DOHH2 (cell line): ENCODE measurements at regions not wholly inside any gene's neighbourhood (a gene's known extent, or its start where the extent isn't known, plus 50 kb on each side); places are given as distances from the start of the nearest gene placed in this dataset.

Source experiments
- H3F3A ChIP-seq: fragments of 200-600 bp; sonication (generic), shearing (Covaris generic); 2 replicates; pipeline ENCODE4 v1.6.0; 2016; ENCODE audit warnings: antibody characterized with exemption, mild to moderate bottlenecking; ENCODE audit not compliant: control insufficient read depth, insufficient read depth
- H3K27ac ChIP-seq: fragments of 200-600 bp; sonication (generic); 2 replicates; pipeline ENCODE4 v1.5.1; 2014; ENCODE audit warnings: low read depth, mild to moderate bottlenecking, low read length, moderate library complexity
- H3K27me3 ChIP-seq: fragments of 200-600 bp; sonication (generic); 2 replicates; pipeline ENCODE4 v1.6.1; 2014; ENCODE audit warnings: mild to moderate bottlenecking, low read length, mixed read lengths; ENCODE audit not compliant: control insufficient read depth
- H3K36me3 ChIP-seq: fragments of 200-600 bp; sonication (generic); 2 replicates; pipeline ENCODE4 v1.6.1; 2014; ENCODE audit warnings: mild to moderate bottlenecking, low read length, moderate library complexity, mixed read lengths; ENCODE audit not compliant: control insufficient read depth
- H3K4me1 ChIP-seq: fragments of 200-600 bp; sonication (generic); 2 replicates; pipeline ENCODE4 v1.6.1; 2014; ENCODE audit warnings: mild to moderate bottlenecking, low read length, mixed read lengths; ENCODE audit not compliant: control insufficient read depth
- H3K4me2 ChIP-seq: fragments of 200-600 bp; sonication (generic); 2 replicates; pipeline ENCODE4 v1.6.0; 2014; ENCODE audit warnings: mild to moderate bottlenecking, low read length, moderate library complexity
- H3K4me3 ChIP-seq: fragments of 200-600 bp; sonication (generic); 2 replicates; pipeline ENCODE4 v1.5.1; 2014; ENCODE audit warnings: mild to moderate bottlenecking, low read length, mixed read lengths
- H3K79me2 ChIP-seq: fragments of 200-600 bp; sonication (generic); 2 replicates; pipeline ENCODE4 v1.6.1; 2014; ENCODE audit warnings: mild to moderate bottlenecking, low read length, mixed read lengths; ENCODE audit not compliant: control insufficient read depth
- H3K9me2 ChIP-seq: fragments of 200-600 bp; sonication (generic); replicated peaks from 2 replicates; pipeline ENCODE4 v1.6.1; 2014; ENCODE audit warnings: mild to moderate bottlenecking, low read length, mixed read lengths; ENCODE audit not compliant: control insufficient read depth
- H3K9me3 ChIP-seq: fragments of 200-600 bp; sonication (generic); 2 replicates; pipeline ENCODE4 v1.6.1; 2014; ENCODE audit warnings: antibody characterized with exemption, low read length, mixed read lengths; ENCODE audit not compliant: control insufficient read depth, insufficient read depth
- H4K20me1 ChIP-seq: fragments of 200-600 bp; sonication (generic); 2 replicates; pipeline ENCODE4 v1.6.0; 2014; ENCODE audit warnings: low read depth, mild to moderate bottlenecking, antibody characterized with exemption, low read length, moderate library complexity; ENCODE audit not compliant: control insufficient read depth, insufficient read depth
- CTCF ChIP-seq: fragments of 200-600 bp; sonication (generic); IDR thresholded peaks from one replicate; pipeline ENCODE4 v1.5.1; 2014; ENCODE audit warnings: antibody characterized with exemption, mild to moderate bottlenecking, low read depth, low read length; ENCODE audit not compliant: poor library complexity, severe bottlenecking
- EZH2phosphoT487 ChIP-seq: fragments of 200-600 bp; sonication (generic); IDR thresholded peaks from 2 replicates; pipeline ENCODE4 v1.6.1; 2017; ENCODE audit warnings: borderline replicate concordance, mild to moderate bottlenecking, antibody characterized with exemption, low read length, moderate library complexity, mixed read lengths

GRCh38 chr1:238242181-238242580, 351.5 kb upstream of the ZP4 start:
- TF ChIP-seq EZH2phosphoT487: no peak
- no peaks in the 10 kb centered on the region for H4K20me1 ChIP-seq
- H3F3A ChIP-seq: no peaks in the 10 kb centered on the region
- H3K9me2 ChIP-seq: no peaks in the 10 kb centered on the region
- no peaks in the 10 kb centered on the region for H3K36me3 ChIP-seq
- H3K4me1 ChIP-seq: no peaks in the 10 kb centered on the region
- no peak overlapping the region for H3K27ac ChIP-seq
- H3K9me3 ChIP-seq: no peaks in the 10 kb centered on the region; the same call in 1 of the 2 replicates
- H3K4me3 ChIP-seq: no peak overlapping the region
- H3K79me2 ChIP-seq: no peaks in the 10 kb centered on the region
- H3K27me3 ChIP-seq: no peaks in the 10 kb centered on the region
- no peak overlapping the region for H3K4me2 ChIP-seq

- no peak overlapping the region for H3K4me2 ChIP-seq
- no peaks in the 10 kb centered on the region for H3K4me1 ChIP-seq
- no peaks in the 10 kb centered on the region for H3K36me3 ChIP-seq
- no peaks in the 10 kb centered on the region for H4K20me1 ChIP-seq
- no peak overlapping the region for H3K4me3 ChIP-seq
- H3F3A ChIP-seq: no peaks in the 10 kb centered on the region
- no peaks in the 10 kb centered on the region for H3K79me2 ChIP-seq
- no peaks in the 10 kb centered on the region for H3K9me2 ChIP-seq
- H3K9me3 ChIP-seq: no peaks in the 10 kb centered on the region; the same call in 1 of the 2 replicates
- TF ChIP-seq CTCF (no peak), EZH2phosphoT487 (no peak)
- no peaks in the 10 kb centered on the region for H3K27me3 ChIP-seq
- H3K27ac ChIP-seq: no peak overlapping the region
Measured at GRCh38 chr1:238241607-238242006, 350.9 kb upstream of the ZP4 start.

- Histone ChIP-seq H3F3A (no peaks in the 10 kb centered on the region), H4K20me1 (no peaks in the 10 kb centered on the region), H3K9me2 (no peaks in the 10 kb centered on the region), H3K27ac (no peak overlapping the region), H3K79me2 (no peaks in the 10 kb centered on the region), H3K27me3 (no peaks in the 10 kb centered on the region), H3K4me3 (no peak overlapping the region), H3K9me3 (no peaks in the 10 kb centered on the region; the same call in 1 of the 2 replicates), H3K36me3 (no peaks in the 10 kb centered on the region), H3K4me1 (no peaks in the 10 kb centered on the region), H3K4me2 (no peak overlapping the region)
- TF ChIP-seq EZH2phosphoT487: no peak
- TF ChIP-seq CTCF: no peak
Measured at GRCh38 chr1:238239343-238239742, 348.6 kb upstream of the ZP4 start.

- Histone ChIP-seq H3K36me3 (no peaks in the 10 kb centered on the region), H3K4me2 (no peak overlapping the region), H3K4me1 (no peaks in the 10 kb centered on the region), H3F3A (no peaks in the 10 kb centered on the region), H3K4me3 (no peak overlapping the region), H3K27me3 (no peaks in the 10 kb centered on the region), H3K9me3 (no peaks in the 10 kb centered on the region), H3K27ac (no peak overlapping the region), H4K20me1 (no peaks in the 10 kb centered on the region), H3K9me2 (no peaks in the 10 kb centered on the region), H3K79me2 (no peaks in the 10 kb centered on the region)
- TF ChIP-seq EZH2phosphoT487: no peak
- TF ChIP-seq CTCF: no peak
Measured at GRCh38 chr1:238233966-238234365, 343.2 kb upstream of the ZP4 start.
